ENCODE measurements at regions not wholly inside any gene's neighbourhood (a gene's known extent, or its start where the extent isn't known, plus 50 kb on each side); places are given as distances from the start of the nearest gene placed in this dataset.

GRCh38 chr4:137370679-137371078 lies 161.6 kb downstream of the PCDH18 start:
- no peaks in the 10 kb centered on the region for H3K36me3 ChIP-seq (replicated peaks in 1 of 2; ENCODE audit: control extremely low read depth in 1 of 2, control insufficient read depth in 1 of 2, extremely low read depth in 1 of 2, insufficient read depth in 2 of 2, low read length in 1 of 2)
- Mint-ChIP-seq H3K4me1 (no peaks in the 10 kb centered on the region), H3K4me3 (no peak overlapping the region), H3K9me3 (ENCODE audit: insufficient read depth) (peaks cover 10% of the 10 kb centered on the region), H3K27ac (no peak overlapping the region), H3K27me3 (no peaks in the 10 kb centered on the region)
- ATAC-seq (ENCODE audit: low read depth) (no peak), DNase-seq (no peak)
- no CpG with 5 or more reads among the region's 2 CpGs for WGBS (ENCODE audit: insufficient coverage)
- no peak overlapping the region for H3K4me3 ChIP-seq (ENCODE audit: control extremely low read depth in 1 of 5, extremely low read depth in 1 of 5, insufficient read depth in 1 of 5, low read depth in 2 of 5, low read length in 4 of 5)
- no peaks in the 10 kb centered on the region for H3K4me1 ChIP-seq (ENCODE audit: control insufficient read depth in 2 of 2, insufficient read depth in 2 of 2, low read length in 2 of 2)
- ChIA-PET CTCF (interaction anchor here (0.6 kb wide), 1 partner anchor 279 kb away, joined by 3 read pairs; no protein-coding TSS in a partner anchor), POLR2A (no interaction called here)
- no peak overlapping the region for H2AFZ ChIP-seq (ENCODE audit: insufficient read depth, low read depth, low read length, poor library complexity, severe bottlenecking)
- H4K20me1 ChIP-seq (ENCODE audit: control insufficient read depth, insufficient read depth, low read length, poor library complexity, severe bottlenecking), result no peaks in the 10 kb centered on the region
- no peak overlapping the region for H3K9ac ChIP-seq (ENCODE audit: low read length)
- TF ChIP-seq CTCF (IDR thresholded peaks at IDR 0.05) (no peak), EZH2 (IDR thresholded peaks at IDR 0.05; ENCODE audit: borderline replicate concordance, insufficient read depth, low read depth, low read length, poor library complexity, severe bottlenecking) (no peak)
- no peak overlapping the region for H3K4me2 ChIP-seq (replicated peaks; ENCODE audit: low read depth, low read length, poor library complexity, severe bottlenecking)
- intact Hi-C loops (cut with micrococcal nuclease), result no loop called here
- H3K9me3 ChIP-seq (ENCODE audit: control extremely low read depth in 1 of 3, control insufficient read depth in 2 of 3, insufficient read depth in 1 of 3, low read length in 2 of 3), result peaks cover 0 to 3% (median 0%) of the 10 kb centered on the region in 3 donors
- no peaks in the 10 kb centered on the region for H3K27me3 ChIP-seq (replicated peaks in 1 of 4; ENCODE audit: control extremely low read depth in 1 of 4, control insufficient read depth in 3 of 4, insufficient read depth in 4 of 4, low read length in 3 of 4)
- H3K27ac ChIP-seq (ENCODE audit: low read length in 2 of 2), result no peak overlapping the region
- H3K79me2 ChIP-seq (ENCODE audit: control insufficient read depth, insufficient read depth, low read length), result no peaks in the 10 kb centered on the region

GRCh38 chr4:137370206-137370633 lies 162.1 kb downstream of the PCDH18 start:
- Histone ChIP-seq H2AFZ (ENCODE audit: insufficient read depth, low read depth, low read length, poor library complexity, severe bottlenecking) (no peak overlapping the region), H3K4me3 (ENCODE audit: control extremely low read depth in 1 of 5, extremely low read depth in 1 of 5, insufficient read depth in 1 of 5, low read depth in 2 of 5, low read length in 4 of 5) (no peak overlapping the region), H4K20me1 (ENCODE audit: control insufficient read depth, insufficient read depth, low read length, poor library complexity, severe bottlenecking) (no peaks in the 10 kb centered on the region), H3K4me2 (replicated peaks; ENCODE audit: low read depth, low read length, poor library complexity, severe bottlenecking) (no peak overlapping the region), H3K27ac (ENCODE audit: low read length in 2 of 2) (no peak overlapping the region), H3K79me2 (ENCODE audit: control insufficient read depth, insufficient read depth, low read length) (no peaks in the 10 kb centered on the region), H3K9me3 (ENCODE audit: control extremely low read depth in 1 of 3, control insufficient read depth in 2 of 3, insufficient read depth in 1 of 3, low read length in 2 of 3) (peaks cover 0 to 3% (median 0%) of the 10 kb centered on the region in 3 donors), H3K4me1 (ENCODE audit: control insufficient read depth in 2 of 2, insufficient read depth in 2 of 2, low read length in 2 of 2) (no peaks in the 10 kb centered on the region), H3K27me3 (replicated peaks in 1 of 4; ENCODE audit: control extremely low read depth in 1 of 4, control insufficient read depth in 3 of 4, insufficient read depth in 4 of 4, low read length in 3 of 4) (no peaks in the 10 kb centered on the region), H3K36me3 (replicated peaks in 1 of 2; ENCODE audit: control extremely low read depth in 1 of 2, control insufficient read depth in 1 of 2, extremely low read depth in 1 of 2, insufficient read depth in 2 of 2, low read length in 1 of 2) (no peaks in the 10 kb centered on the region), H3K9ac (ENCODE audit: low read length) (no peak overlapping the region)
- no peak for TF ChIP-seq EZH2 (IDR thresholded peaks at IDR 0.05; ENCODE audit: borderline replicate concordance, insufficient read depth, low read depth, low read length, poor library complexity, severe bottlenecking)
- no peak for TF ChIP-seq CTCF (IDR thresholded peaks at IDR 0.05)
- Mint-ChIP-seq H3K4me1 (no peaks in the 10 kb centered on the region), H3K27ac (no peak overlapping the region), H3K4me3 (no peak overlapping the region), H3K27me3 (no peaks in the 10 kb centered on the region), H3K9me3 (ENCODE audit: insufficient read depth) (peaks cover 10% of the 10 kb centered on the region)
- ChIA-PET CTCF (interaction anchor here (0.6 kb wide), 1 partner anchor 278 kb away, joined by 3 read pairs; no protein-coding TSS in a partner anchor), POLR2A (no interaction called here)
- no CpG with 5 or more reads among the region's 3 CpGs for WGBS (ENCODE audit: insufficient coverage)
- ATAC-seq (ENCODE audit: low read depth) (no peak), DNase-seq (no peak)
- intact Hi-C loops (cut with micrococcal nuclease), result no loop called here
